SK-N-MC (cell line): ENCODE measurements at regions not wholly inside any gene's neighbourhood (a gene's known extent, or its start where the extent isn't known, plus 50 kb on each side); places are given as distances from the start of the nearest gene placed in this dataset.

Experiments
- EZH2 ChIP-seq: fragments of 200-600 bp; sonication (generic); IDR thresholded peaks from one replicate; pipeline ENCODE4 v1.6.1; 2017; ENCODE audit warnings: antibody characterized with exemption
- POLR2AphosphoS5 ChIP-seq: IDR thresholded peaks from 2 replicates; pipeline ENCODE4 v1.6.1; 2012; ENCODE audit warnings: mild to moderate bottlenecking, low read depth, low read length, borderline replicate concordance

DNA sequence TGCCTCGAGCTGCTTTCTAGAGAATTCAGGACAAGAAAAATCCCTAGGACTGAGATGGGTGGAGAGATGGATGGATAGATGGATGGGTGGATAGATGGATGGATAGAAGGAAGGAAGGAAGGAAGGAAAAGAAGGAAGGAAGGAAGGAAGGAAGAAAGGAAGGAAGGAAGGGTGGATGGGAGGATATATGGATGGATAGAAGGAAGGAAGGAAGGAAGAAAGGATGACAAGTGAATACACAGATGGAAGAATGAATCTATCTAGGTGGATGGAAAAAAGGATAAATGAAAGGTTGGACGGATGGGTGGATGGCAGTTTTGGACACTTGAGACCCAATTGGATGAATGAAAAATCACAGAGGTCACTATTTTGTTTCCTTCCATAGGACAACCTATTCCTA, 120.4 kb upstream of the KAZN start:
- no peak for TF ChIP-seq POLR2AphosphoS5
- TF ChIP-seq EZH2 = no peak
